ENCODE measurements at regions not wholly inside any gene's neighbourhood (a gene's known extent, or its start where the extent isn't known, plus 50 kb on each side); places are given as distances from the start of the nearest gene placed in this dataset.

DNA sequence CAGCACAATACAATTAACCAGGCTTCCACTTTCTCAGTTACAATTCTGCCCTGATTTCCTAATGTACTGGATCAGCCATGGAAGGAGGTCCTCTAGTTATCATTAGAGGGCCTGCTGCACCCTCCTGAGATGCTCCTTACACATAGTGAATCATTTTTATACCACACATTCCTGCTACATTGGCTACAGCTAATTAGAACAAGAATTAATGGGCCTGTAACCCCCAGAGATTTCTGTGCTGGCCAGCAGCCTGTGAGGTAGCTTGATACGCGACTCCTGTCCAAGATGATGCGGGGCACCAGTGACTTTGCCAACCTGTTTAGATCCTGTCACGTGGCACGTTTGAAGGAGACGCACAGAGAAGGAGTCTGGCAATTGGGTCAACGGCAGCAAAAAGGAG lies 422.8 kb downstream of the EPM2A start:
- Histone ChIP-seq H3K36me3 (ENCODE audit: control insufficient read depth, insufficient read depth, low read length) (no peaks in the 10 kb centered on the region), H3K27ac (ENCODE audit: insufficient read depth, low read length, poor library complexity, severe bottlenecking) (no peak overlapping the region), H3K4me1 (ENCODE audit: control insufficient read depth, insufficient read depth, low read length, poor library complexity, severe bottlenecking) (no peaks in the 10 kb centered on the region), H3K4me3 (ENCODE audit: insufficient read depth, low read depth, low read length, poor library complexity, severe bottlenecking) (no peak overlapping the region), H3K9me3 (ENCODE audit: control insufficient read depth, low read length) (no peaks in the 10 kb centered on the region), H3K27me3 (replicated peaks; ENCODE audit: control insufficient read depth, insufficient read depth, low read length, poor library complexity, severe bottlenecking) (no peaks in the 10 kb centered on the region)
- no peak for DNase-seq

DNA sequence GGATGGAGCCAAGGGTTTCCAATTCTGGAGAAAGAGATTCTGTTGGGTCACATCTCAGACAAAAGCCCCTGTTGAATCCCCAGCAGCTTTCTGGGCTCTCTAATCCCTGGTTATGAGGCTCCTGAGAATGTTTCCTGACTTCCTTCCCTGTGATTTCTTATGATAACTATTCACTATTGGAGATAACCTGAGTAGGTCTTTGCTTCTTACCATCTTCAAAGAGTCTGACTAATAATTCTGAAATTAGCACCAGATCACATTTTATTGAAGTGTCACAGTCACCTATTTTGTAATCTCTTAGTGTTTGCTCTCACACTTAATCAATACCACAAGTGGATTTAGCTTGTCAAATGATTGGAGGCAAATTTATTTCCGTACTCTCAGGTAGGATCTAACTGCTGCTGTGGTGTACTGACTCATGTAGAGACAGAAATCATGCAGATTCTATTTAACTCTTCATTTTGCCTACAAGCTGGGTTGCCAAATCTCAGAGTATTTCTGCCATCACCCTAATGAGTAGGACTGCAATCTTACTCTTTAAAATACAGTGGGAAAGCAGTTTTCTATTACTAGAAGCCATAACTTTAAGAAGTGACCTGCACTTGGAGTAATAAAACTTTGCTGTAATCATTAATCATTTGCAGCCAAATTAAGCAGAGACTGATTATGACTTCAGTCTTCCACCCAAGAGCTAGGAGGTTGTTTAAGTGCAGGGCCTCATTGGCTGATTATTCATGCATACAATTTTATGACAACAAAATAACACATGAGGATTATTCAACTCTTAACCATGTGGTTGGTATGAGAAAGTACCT lies 422.1 kb downstream of the EPM2A start:
- Histone ChIP-seq H3K27me3 (replicated peaks; ENCODE audit: control insufficient read depth, insufficient read depth, low read length, poor library complexity, severe bottlenecking) (no peaks in the 10 kb centered on the region), H3K9me3 (ENCODE audit: control insufficient read depth, low read length) (no peaks in the 10 kb centered on the region), H3K36me3 (ENCODE audit: control insufficient read depth, insufficient read depth, low read length) (no peaks in the 10 kb centered on the region), H3K27ac (ENCODE audit: insufficient read depth, low read length, poor library complexity, severe bottlenecking) (no peak overlapping the region), H3K4me3 (ENCODE audit: insufficient read depth, low read depth, low read length, poor library complexity, severe bottlenecking) (no peak overlapping the region), H3K4me1 (ENCODE audit: control insufficient read depth, insufficient read depth, low read length, poor library complexity, severe bottlenecking) (no peaks in the 10 kb centered on the region)
- DNase-seq = no peak

DNA sequence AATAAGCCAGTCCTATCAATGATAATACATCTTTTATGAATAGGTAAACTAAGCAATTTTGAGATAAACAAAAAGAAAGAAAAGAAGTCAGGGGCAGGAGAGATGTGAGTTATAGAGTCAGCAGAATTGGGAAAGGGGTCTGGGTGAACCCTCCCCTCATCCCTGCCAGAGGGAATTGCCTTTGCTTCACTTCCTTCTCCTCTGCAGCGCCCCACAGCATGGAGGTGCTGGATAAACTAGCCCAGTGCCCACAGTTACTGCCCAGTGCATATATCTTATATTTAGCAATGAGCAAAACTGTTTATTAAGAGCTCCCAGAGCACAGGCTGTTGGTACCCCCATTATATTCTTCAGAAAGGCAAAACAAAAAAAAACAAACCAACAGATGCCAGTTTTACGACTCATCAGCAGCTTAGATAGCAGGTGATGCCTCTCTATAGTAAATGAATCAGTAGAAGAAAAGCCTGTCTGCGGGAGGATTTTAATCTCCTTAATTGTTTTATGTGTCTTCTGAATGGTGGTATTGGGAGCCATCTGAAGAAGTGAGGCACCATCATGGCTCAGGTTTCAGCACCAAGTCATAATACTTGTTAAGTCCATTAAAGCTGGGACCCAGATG lies 419.2 kb downstream of the EPM2A start:
- Histone ChIP-seq H3K4me3 (ENCODE audit: insufficient read depth, low read depth, low read length, poor library complexity, severe bottlenecking) (no peak overlapping the region), H3K36me3 (ENCODE audit: control insufficient read depth, insufficient read depth, low read length) (no peaks in the 10 kb centered on the region), H3K27me3 (replicated peaks; ENCODE audit: control insufficient read depth, insufficient read depth, low read length, poor library complexity, severe bottlenecking) (no peaks in the 10 kb centered on the region), H3K4me1 (ENCODE audit: control insufficient read depth, insufficient read depth, low read length, poor library complexity, severe bottlenecking) (no peaks in the 10 kb centered on the region), H3K9me3 (ENCODE audit: control insufficient read depth, low read length) (no peaks in the 10 kb centered on the region), H3K27ac (ENCODE audit: insufficient read depth, low read length, poor library complexity, severe bottlenecking) (no peak overlapping the region)
- no peak for DNase-seq

DNA sequence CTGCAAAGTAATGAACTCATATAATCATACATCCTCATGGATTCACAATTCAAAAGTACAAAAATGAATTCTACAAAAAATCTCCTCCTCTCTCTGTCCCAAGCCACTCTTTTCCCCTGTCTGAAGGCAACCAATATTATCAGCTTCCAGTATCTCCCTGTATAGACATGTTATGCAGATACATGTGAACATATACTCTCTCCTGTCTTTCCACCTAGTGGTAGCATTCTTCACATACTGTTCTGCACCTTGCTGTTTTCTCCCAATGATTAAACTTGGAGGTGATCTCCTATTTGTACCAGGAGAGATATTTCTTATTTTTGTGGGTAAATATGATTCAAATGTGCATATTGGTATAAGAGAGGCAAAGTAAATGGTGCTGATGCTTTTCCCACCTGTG lies 416.4 kb downstream of the EPM2A start:
- no peaks in the 10 kb centered on the region for H3K4me1 ChIP-seq (ENCODE audit: control insufficient read depth, insufficient read depth, low read length, poor library complexity, severe bottlenecking)
- no peaks in the 10 kb centered on the region for H3K27me3 ChIP-seq (replicated peaks; ENCODE audit: control insufficient read depth, insufficient read depth, low read length, poor library complexity, severe bottlenecking)
- no peaks in the 10 kb centered on the region for H3K9me3 ChIP-seq (ENCODE audit: control insufficient read depth, low read length)
- no peak overlapping the region for H3K27ac ChIP-seq (ENCODE audit: insufficient read depth, low read length, poor library complexity, severe bottlenecking)
- no peak for DNase-seq
- no peaks in the 10 kb centered on the region for H3K36me3 ChIP-seq (ENCODE audit: control insufficient read depth, insufficient read depth, low read length)
- no peak overlapping the region for H3K4me3 ChIP-seq (ENCODE audit: insufficient read depth, low read depth, low read length, poor library complexity, severe bottlenecking)

- Histone ChIP-seq H3K27ac (ENCODE audit: insufficient read depth, low read length, poor library complexity, severe bottlenecking) (no peak overlapping the region), H3K36me3 (ENCODE audit: control insufficient read depth, insufficient read depth, low read length) (no peaks in the 10 kb centered on the region), H3K4me3 (ENCODE audit: insufficient read depth, low read depth, low read length, poor library complexity, severe bottlenecking) (no peak overlapping the region), H3K4me1 (ENCODE audit: control insufficient read depth, insufficient read depth, low read length, poor library complexity, severe bottlenecking) (no peaks in the 10 kb centered on the region), H3K27me3 (replicated peaks; ENCODE audit: control insufficient read depth, insufficient read depth, low read length, poor library complexity, severe bottlenecking) (no peaks in the 10 kb centered on the region), H3K9me3 (ENCODE audit: control insufficient read depth, low read length) (no peaks in the 10 kb centered on the region)
- no peak for DNase-seq
Observed at GRCh38 chr6:145319605-145320004, 415.7 kb downstream of the EPM2A start.

DNA sequence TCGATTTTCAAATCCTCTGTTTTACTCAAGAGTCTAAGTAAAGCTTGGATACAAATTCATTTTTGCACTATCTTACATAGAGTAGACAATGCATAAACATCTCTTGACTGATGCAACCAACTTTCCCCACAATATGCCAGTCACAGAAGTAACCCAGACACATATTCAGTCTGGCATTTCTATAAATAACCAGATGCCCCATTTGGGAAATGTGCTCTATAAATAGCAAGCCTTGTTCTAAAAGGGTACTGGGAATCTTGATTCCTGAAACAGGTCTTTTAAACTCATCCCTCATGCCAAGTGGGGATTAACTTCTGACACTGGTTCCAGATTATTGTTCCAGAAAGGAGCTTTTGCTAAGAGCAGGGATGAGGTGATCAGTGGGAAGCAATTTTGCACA lies 411.7 kb downstream of the EPM2A start:
- Histone ChIP-seq H3K27ac (ENCODE audit: insufficient read depth, low read length, poor library complexity, severe bottlenecking) (no peak overlapping the region), H3K4me1 (ENCODE audit: control insufficient read depth, insufficient read depth, low read length, poor library complexity, severe bottlenecking) (no peaks in the 10 kb centered on the region), H3K27me3 (replicated peaks; ENCODE audit: control insufficient read depth, insufficient read depth, low read length, poor library complexity, severe bottlenecking) (no peaks in the 10 kb centered on the region), H3K4me3 (ENCODE audit: insufficient read depth, low read depth, low read length, poor library complexity, severe bottlenecking) (no peak overlapping the region), H3K36me3 (ENCODE audit: control insufficient read depth, insufficient read depth, low read length) (no peaks in the 10 kb centered on the region), H3K9me3 (ENCODE audit: control insufficient read depth, low read length) (no peaks in the 10 kb centered on the region)
- no peak for DNase-seq

DNA sequence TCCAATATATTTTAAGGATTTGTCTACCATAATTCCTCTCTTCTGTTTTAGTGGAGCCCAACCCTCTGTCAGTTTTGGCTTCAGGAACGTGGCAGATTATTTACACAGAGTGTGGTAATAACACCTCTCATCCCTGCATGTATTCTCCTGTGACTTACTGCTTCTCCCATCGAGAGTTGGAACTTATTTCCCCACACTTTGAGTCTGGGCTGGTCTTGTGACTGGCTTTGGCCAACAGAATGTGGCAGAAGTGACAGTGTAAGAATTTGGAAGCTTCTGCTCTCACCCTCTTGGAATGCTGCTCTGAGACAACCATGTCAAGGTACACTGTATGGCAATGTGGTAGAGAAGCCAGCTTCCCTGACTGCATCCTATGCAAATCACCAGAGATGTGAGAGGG lies 407.7 kb downstream of the EPM2A start:
- no peaks in the 10 kb centered on the region for H3K36me3 ChIP-seq (ENCODE audit: control insufficient read depth, insufficient read depth, low read length)
- no peak overlapping the region for H3K27ac ChIP-seq (ENCODE audit: insufficient read depth, low read length, poor library complexity, severe bottlenecking)
- no peaks in the 10 kb centered on the region for H3K9me3 ChIP-seq (ENCODE audit: control insufficient read depth, low read length)
- H3K4me1 ChIP-seq (ENCODE audit: control insufficient read depth, insufficient read depth, low read length, poor library complexity, severe bottlenecking) = no peaks in the 10 kb centered on the region
- H3K4me3 ChIP-seq (ENCODE audit: insufficient read depth, low read depth, low read length, poor library complexity, severe bottlenecking) = no peak overlapping the region
- H3K27me3 ChIP-seq (replicated peaks; ENCODE audit: control insufficient read depth, insufficient read depth, low read length, poor library complexity, severe bottlenecking) = no peaks in the 10 kb centered on the region
- no peak for DNase-seq

DNA sequence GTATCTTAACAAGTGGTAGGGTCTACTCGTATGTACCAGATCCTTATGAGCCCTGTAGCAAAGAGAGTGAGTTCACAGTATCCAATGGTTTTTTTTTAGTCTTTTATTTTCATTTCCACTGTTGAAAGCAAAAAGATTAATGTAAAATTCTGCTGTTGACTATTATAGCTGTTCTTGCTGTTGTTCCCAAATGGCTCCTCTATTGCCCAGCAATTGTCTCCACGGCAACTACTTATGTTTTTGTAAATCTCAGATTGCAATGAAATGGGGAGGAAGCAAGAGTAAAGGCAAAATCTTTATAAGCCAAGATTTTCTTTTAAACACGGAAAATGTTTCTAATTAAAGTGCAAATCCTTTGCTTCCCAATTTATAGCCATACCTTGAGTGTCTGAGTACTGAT lies 406.1 kb downstream of the EPM2A start:
- Histone ChIP-seq H3K9me3 (ENCODE audit: control insufficient read depth, low read length) (no peaks in the 10 kb centered on the region), H3K4me3 (ENCODE audit: insufficient read depth, low read depth, low read length, poor library complexity, severe bottlenecking) (no peak overlapping the region), H3K36me3 (ENCODE audit: control insufficient read depth, insufficient read depth, low read length) (no peaks in the 10 kb centered on the region), H3K4me1 (ENCODE audit: control insufficient read depth, insufficient read depth, low read length, poor library complexity, severe bottlenecking) (no peaks in the 10 kb centered on the region), H3K27ac (ENCODE audit: insufficient read depth, low read length, poor library complexity, severe bottlenecking) (no peak overlapping the region), H3K27me3 (replicated peaks; ENCODE audit: control insufficient read depth, insufficient read depth, low read length, poor library complexity, severe bottlenecking) (no peaks in the 10 kb centered on the region)
- DNase-seq = no peak

- H3K4me1 ChIP-seq (ENCODE audit: control insufficient read depth, insufficient read depth, low read length, poor library complexity, severe bottlenecking) = no peaks in the 10 kb centered on the region
- no peaks in the 10 kb centered on the region for H3K27me3 ChIP-seq (replicated peaks; ENCODE audit: control insufficient read depth, insufficient read depth, low read length, poor library complexity, severe bottlenecking)
- H3K36me3 ChIP-seq (ENCODE audit: control insufficient read depth, insufficient read depth, low read length) = no peaks in the 10 kb centered on the region
- H3K27ac ChIP-seq (ENCODE audit: insufficient read depth, low read length, poor library complexity, severe bottlenecking) = no peak overlapping the region
- H3K9me3 ChIP-seq (ENCODE audit: control insufficient read depth, low read length) = no peaks in the 10 kb centered on the region
- H3K4me3 ChIP-seq (ENCODE audit: insufficient read depth, low read depth, low read length, poor library complexity, severe bottlenecking) = no peak overlapping the region
- DNase-seq = no peak
Observed at GRCh38 chr6:145331066-145331465, 404.3 kb downstream of the EPM2A start.

DNA sequence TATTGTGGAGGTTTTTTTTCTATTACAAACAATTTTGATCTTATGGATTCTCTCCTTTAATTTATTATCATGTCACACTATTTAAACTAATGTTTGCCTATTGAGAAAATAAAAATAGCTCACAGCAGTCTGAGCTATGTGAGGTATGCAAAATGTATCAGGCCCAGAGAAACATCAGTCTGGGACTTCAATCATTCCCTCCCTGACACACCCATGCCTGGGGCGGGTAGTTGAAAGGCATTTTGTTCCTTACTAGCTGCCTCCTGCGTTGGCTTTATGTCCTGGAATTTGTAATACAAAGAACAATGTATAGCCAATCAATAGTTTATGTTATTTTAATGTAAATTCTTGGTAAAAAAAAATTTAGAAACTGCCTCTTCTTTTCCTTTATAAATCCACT lies 403.3 kb downstream of the EPM2A start:
- Histone ChIP-seq H3K9me3 (ENCODE audit: control insufficient read depth, low read length) (no peaks in the 10 kb centered on the region), H3K4me3 (ENCODE audit: insufficient read depth, low read depth, low read length, poor library complexity, severe bottlenecking) (no peak overlapping the region), H3K27ac (ENCODE audit: insufficient read depth, low read length, poor library complexity, severe bottlenecking) (no peak overlapping the region), H3K36me3 (ENCODE audit: control insufficient read depth, insufficient read depth, low read length) (no peaks in the 10 kb centered on the region), H3K4me1 (ENCODE audit: control insufficient read depth, insufficient read depth, low read length, poor library complexity, severe bottlenecking) (no peaks in the 10 kb centered on the region), H3K27me3 (replicated peaks; ENCODE audit: control insufficient read depth, insufficient read depth, low read length, poor library complexity, severe bottlenecking) (no peaks in the 10 kb centered on the region)
- DNase-seq = no peak

Data from effector memory CD4-positive, alpha-beta T cell (primary cell).